GM19463 (cell line): ENCODE measurements at regions not wholly inside any gene's neighbourhood (a gene's known extent, or its start where the extent isn't known, plus 50 kb on each side); places are given as distances from the start of the nearest gene placed in this dataset.
"Not testable (repeated sequence)": the region's sequence is repeated elsewhere in the genome, so short reads cannot be mapped to it uniquely, and the experiment has no call there.

Experiments used
- ATAC-seq: cut with Tn5 transposase; IDR thresholded peaks from one replicate; pipeline ENCODE4 v1.9.1; 2021; ENCODE audit warnings: mild to moderate bottlenecking, moderate library complexity; ENCODE audit not compliant: unreplicated experiment

DNA sequence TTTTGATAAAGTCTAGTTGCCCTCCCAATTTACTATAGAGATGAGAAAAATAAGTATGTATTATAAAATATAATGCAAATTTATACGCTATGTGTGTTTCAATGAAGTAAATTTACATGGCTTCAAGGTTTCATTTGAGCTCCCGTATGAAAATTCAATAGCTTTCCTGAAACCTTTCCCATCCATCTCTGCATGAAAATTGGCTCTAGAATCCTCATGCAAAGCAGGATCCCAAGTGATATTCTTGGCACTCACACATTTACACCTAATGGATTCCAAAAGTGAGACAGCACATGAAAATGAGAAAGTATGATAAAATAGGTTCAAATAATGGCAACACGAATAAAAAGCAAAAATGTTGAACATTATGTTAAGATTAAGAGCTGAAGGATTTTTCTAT lies 1595.8 kb upstream of the SEL1L start:
- no peak for ATAC-seq

DNA sequence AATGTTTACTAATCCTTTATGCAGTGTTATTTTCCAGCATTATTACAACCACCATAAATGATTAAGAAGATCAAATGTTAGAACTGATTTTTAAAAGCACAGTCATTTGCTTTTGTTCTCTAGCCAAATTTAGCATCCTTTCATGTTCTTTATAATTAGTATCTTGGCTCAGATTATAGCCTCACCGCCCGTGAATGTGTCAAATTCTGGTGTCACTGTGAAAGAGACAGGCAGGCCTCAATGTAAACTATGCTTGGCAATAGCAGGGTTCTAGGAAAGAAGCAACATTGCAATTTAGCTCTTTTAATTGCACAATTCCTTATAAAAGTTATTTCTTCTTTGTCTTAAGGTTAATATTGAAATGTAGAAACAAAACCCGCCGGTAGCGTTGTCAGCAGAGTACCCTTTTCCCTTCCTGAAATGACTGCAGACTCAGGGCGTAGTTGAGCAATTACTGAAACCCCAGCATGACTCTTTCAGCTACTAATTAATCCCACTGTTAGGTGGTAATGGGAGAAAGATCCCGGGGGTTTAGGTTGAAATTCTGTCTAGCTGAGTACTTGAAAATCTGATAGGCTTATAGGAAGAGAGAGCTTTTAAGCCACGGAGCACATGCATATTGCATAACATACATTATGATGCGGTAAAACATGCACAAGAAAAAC lies 1600.5 kb upstream of the SEL1L start:
- ATAC-seq, result no peak

- ATAC-seq, result no peak
These were observed 1607.1 kb upstream of the SEL1L start for GRCh38 chr14:83140756-83141155.

DNA sequence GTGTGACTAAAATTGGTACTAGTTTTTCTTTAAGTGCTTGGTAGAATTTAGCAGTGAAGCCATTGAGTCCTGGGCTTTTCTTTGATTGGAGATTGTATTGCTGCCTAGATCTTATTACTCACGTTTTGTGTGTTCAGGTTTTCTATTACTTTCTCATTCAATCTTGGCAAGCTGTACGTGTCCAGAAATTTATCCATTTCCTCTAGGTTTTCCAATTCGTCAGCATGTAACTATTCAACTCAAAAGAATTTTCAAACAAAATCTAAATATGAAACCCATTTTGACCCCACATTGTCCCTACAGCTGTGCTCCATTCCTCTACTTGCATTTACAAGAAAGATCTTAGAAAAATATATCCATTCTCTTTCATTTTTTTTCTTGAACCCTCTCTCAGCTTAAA lies 1613.4 kb upstream of the SEL1L start:
- no peak for ATAC-seq

DNA sequence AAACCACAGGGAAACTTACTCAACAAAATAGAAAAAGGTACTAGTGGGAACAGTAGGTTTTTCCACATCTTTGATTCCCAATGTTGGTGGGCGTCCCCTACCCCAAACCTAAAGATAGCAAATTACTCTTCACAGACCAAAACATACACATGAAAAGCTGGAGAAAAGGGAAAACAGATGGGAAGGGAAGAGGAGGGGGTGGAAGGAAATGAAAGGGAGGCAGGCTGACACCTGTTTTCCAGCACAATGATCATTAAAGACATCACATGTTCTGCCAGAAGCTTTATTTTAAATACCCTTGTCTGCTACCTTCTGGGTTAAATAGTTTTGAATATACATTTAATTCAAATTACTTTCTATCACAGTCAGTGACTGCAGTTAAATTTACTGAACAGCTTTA lies 1617.9 kb upstream of the SEL1L start:
- no peak for ATAC-seq

DNA sequence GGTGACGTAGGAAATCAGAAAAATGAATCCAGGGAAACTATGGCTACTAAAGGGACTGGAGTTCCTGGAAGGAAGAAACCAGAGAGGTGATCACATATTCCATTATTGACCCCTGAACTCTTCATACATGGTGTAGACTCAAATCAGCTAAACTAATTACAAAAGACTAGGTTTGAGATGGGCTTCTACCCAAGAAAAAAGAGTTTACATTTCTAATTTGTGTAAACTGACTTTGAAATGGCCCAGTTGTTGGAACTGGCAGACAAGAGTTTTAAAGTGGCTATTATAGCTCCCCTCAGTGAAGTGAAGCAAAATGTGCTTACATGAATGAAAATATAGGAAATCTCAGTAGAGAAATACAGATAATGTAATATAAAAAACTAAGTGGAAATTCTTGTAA lies 1619.4 kb upstream of the SEL1L start:
- ATAC-seq, result no peak

DNA sequence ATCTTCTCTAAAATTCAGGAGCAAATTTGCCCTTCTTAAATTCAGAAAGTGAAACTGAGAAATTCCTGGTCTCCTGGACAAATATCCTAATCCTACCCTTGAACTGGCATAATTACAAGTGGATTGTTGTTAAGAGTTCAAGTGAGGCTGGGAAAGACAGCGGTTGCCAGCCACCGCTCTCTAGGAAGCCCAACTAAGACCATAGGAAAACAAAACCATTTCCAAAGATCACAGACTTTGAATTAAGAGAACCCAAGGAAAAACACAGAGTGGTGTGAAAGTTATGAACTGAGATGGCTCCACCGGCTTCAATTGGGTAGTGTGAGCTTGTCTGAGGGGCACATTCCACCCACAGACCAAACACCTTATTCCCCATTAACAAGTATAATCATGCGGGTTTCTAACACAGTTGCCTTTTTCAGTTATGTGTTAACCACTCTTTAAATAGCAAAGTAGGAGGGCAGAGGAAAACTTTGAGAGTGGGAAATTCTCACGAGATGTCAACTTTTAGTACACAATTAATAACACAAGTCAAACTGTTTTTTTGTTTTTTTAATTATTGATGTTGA lies 1628.8 kb upstream of the SEL1L start:
- ATAC-seq, result no peak

- ATAC-seq, result no peak
These were observed 1629.4 kb upstream of the SEL1L start for GRCh38 chr14:83163016-83163415.

DNA sequence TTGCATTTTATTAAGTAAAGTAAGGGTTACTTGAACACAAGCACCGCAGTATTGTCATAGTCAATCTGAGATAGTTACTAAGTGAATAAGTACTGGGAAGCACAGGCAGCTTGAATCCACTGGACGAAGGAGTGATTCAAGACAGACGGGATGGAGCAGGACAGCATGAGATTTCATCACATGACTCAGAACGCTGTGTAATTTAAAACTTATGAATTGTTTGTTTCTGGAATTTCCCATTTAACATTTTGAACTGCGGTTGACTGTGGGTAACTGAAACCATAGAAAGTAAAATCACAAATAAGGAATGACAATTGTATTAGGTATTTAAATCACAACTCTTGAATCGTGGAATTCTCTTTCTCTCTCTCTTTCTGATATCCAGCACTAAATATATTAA lies 1630.4 kb upstream of the SEL1L start:
- ATAC-seq, result no peak

DNA sequence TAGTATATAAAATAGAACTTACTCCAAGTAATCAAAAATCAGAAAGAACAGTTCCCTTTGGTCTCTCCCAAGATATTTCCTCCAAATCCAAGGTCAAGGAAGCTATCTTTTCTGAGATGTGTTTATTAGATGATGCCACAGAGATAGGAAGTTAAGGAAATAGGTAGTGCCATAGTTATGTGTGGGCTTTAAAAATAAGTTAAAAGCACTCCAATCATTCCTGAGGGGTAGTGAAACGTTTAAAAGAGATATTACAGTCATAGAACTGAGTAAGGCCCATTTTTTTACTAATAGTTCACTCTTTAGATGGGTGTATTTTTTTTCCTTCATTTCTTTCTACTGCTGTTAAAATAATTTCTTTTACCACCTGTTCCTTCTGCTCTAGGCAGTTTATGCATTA lies 1630.9 kb upstream of the SEL1L start:
- ATAC-seq, result no peak

- ATAC-seq, result no peak
These were observed 1636.5 kb upstream of the SEL1L start for GRCh38 chr14:83170165-83170564.

- ATAC-seq, result no peak
These were observed 1638.1 kb upstream of the SEL1L start for GRCh38 chr14:83171761-83172160.

- ATAC-seq, result no peak
These were observed 1638.7 kb upstream of the SEL1L start for GRCh38 chr14:83172363-83172762.

- no peak for ATAC-seq
These were observed 1640.0 kb upstream of the SEL1L start for GRCh38 chr14:83173687-83174086.

DNA sequence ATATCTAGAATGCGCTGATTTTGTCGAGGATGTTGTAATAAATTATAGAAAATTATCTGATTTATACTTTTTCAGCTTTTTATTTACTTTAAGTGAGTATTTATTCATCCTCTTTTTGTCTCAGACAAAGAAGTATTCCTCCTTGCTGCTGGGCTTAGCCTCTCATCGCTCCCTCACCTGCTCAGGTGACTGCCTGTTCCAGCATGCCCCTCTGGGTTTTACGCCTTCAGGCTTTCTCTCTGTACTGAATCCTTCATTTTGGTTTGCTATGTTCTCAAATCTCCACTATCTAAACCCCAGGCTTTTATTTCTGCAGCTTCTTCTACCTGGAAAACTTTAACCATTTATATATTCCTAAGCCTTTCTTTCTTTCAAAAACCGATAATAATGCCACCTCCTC lies 1650.9 kb upstream of the SEL1L start:
- no peak for ATAC-seq

DNA sequence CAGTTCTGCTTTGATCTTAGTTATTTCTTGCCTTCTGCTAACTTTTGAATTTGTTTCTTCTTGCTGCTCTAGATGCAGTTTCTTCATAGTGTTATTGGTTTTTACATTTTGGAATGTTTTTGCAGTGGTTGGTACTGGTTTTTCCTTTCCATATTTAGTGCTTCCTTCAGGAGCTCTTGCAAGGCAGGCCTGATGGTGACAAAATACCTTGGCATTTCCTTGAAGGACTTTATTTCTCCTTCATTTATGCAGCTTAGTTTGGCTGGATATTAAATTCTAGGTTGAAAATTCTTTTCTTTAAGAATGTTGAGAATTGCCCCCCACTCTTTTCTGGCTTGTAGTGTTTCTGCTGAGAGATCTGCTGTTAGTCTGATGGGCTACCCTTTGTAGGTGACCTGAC lies 1654.7 kb upstream of the SEL1L start:
- not testable (repeated sequence) for ATAC-seq

DNA sequence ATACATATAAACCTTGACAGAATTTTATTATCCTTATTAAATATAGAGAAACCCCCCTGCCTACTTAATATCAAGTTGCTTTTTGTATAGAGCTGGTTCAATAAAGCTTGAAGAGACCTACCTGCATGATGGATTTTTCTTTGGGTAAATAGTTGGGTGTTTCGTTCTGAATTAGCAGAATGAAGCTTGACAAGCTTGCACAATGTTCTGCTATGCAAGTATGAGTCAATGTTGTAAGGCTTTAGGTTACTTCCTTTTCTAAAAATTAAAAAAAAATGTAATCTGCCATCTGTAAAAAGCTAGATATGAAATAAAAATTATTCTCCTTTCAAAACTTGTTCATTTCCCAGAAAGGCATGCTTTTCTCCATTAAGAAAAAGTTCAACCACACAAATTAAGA lies 1662.6 kb upstream of the SEL1L start:
- no peak for ATAC-seq

GRCh38 chr14:83197271-83197670 lies 1663.6 kb upstream of the SEL1L start:
- no peak for ATAC-seq

DNA sequence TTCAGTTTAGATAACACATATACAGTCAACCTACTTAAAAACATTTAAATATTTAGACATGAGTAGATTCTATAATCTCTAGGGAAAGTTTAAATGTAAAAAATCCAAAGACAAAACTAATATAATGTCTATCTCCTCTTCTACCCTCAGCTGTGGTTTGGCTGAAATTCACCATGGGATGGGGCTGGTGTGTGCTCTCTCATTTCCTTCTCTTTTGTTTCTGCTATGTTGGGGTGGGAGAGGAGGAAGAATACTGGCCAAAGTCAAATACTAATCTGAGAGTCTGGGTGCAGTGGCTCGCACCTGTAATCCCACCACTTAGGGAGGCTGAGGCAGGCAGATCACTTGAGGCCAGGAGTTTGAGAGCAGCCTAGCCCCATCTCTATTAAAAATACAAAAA lies 1673.9 kb upstream of the SEL1L start:
- ATAC-seq, result no peak

GRCh38 chr14:83208341-83208740 lies 1674.7 kb upstream of the SEL1L start:
- no peak for ATAC-seq

GRCh38 chr14:83217492-83217891 lies 1683.8 kb upstream of the SEL1L start:
- ATAC-seq, result no peak

- ATAC-seq, result no peak
These were observed 1714.4 kb upstream of the SEL1L start for GRCh38 chr14:83247924-83248639.
